Stimulated activated CD4-positive, alpha-beta T cell treated with anti-CD3 and anti-CD28 coated beads, Interleukin-2, amount 100 ng/mL, for 48 hours (primary cell): ENCODE measurements at regions not wholly inside any gene's neighbourhood (a gene's known extent, or its start where the extent isn't known, plus 50 kb on each side); places are given as distances from the start of the nearest gene placed in this dataset.
A peak's percentile ranks its signal among the peaks of the same experiment; 100 is the strongest.

Experiments
- DNase-seq, 2 donors: peaks; one replicate each; pipeline ENCODE4 v3.0.0-alpha.2; 2020

- no peak for DNase-seq
Observed at GRCh38 chr17:77883213-77883650, 75.3 kb upstream of the TNRC6C start.

GRCh38 chr17:77884019-77884418 lies 74.5 kb upstream of the TNRC6C start:
- no peak for DNase-seq

- no peak for DNase-seq
Observed at GRCh38 chr17:77884967-77885641, 73.4 kb upstream of the TNRC6C start.

GRCh38 chr17:77885678-77886386 lies 72.7 kb upstream of the TNRC6C start:
- no peak for DNase-seq

GRCh38 chr17:77886387-77886728 lies 72.1 kb upstream of the TNRC6C start:
- DNase-seq = no peak

- DNase-seq = no peak
Observed at GRCh38 chr17:77887110-77887463, 71.4 kb upstream of the TNRC6C start.

- peak; percentile 31 to 44 for DNase-seq
Observed at GRCh38 chr17:77887464-77888241, 70.8 kb upstream of the TNRC6C start.

GRCh38 chr17:77888242-77889134 lies 70.0 kb upstream of the TNRC6C start:
- no peak for DNase-seq

GRCh38 chr17:77889135-77889505 lies 69.4 kb upstream of the TNRC6C start:
- DNase-seq = no peak

- DNase-seq = no peak
Observed at GRCh38 chr17:77889866-77890760, 68.4 kb upstream of the TNRC6C start.

- DNase-seq = no peak
Observed at GRCh38 chr17:77890771-77891170, 67.7 kb upstream of the TNRC6C start.

GRCh38 chr17:77891602-77892001 lies 66.9 kb upstream of the TNRC6C start:
- DNase-seq = no peak

GRCh38 chr17:77892031-77892430 lies 66.5 kb upstream of the TNRC6C start:
- no peak for DNase-seq

- DNase-seq = no peak
Observed at GRCh38 chr17:77892469-77893143, 65.9 kb upstream of the TNRC6C start.

GRCh38 chr17:77893144-77894044 lies 65.1 kb upstream of the TNRC6C start:
- DNase-seq = no peak

- no peak for DNase-seq
Observed at GRCh38 chr17:77894126-77894956, 64.2 kb upstream of the TNRC6C start.

GRCh38 chr17:77897741-77898301 lies 60.7 kb upstream of the TNRC6C start:
- no peak for DNase-seq

- DNase-seq = no peak
Observed at GRCh38 chr17:77898521-77899434, 59.7 kb upstream of the TNRC6C start.
